ENCODE measurements at regions not wholly inside any gene's neighbourhood (a gene's known extent, or its start where the extent isn't known, plus 50 kb on each side); places are given as distances from the start of the nearest gene placed in this dataset.

- Mint-ChIP-seq H3K4me3 (ENCODE audit: unreplicated experiment) (no peak overlapping the region), H3K9me3 (ENCODE audit: unreplicated experiment) (peaks cover 4% of the 10 kb centered on the region), H3K27me3 (ENCODE audit: low read depth, unreplicated experiment) (no peaks in the 10 kb centered on the region), H3K27ac (ENCODE audit: unreplicated experiment) (no peak overlapping the region), H3K4me1 (ENCODE audit: low read depth, unreplicated experiment) (peaks cover 18% of the 10 kb centered on the region), H3K36me3 (ENCODE audit: low read depth, unreplicated experiment) (peaks cover 10% of the 10 kb centered on the region)
- FAIRE-seq (no peak), DNase-seq (ENCODE audit: low read depth) (no peak)
- TF ChIP-seq CTCF (IDR thresholded peaks at IDR 0.05; ENCODE audit: insufficient read depth, low read depth, low read length) (no peak), EZH2 (IDR thresholded peaks at IDR 0.05; ENCODE audit: insufficient read depth, low read length) (no peak)
- Histone ChIP-seq H4K20me1 (ENCODE audit: insufficient read depth, low read length) (no peaks in the 10 kb centered on the region), H3K4me1 (ENCODE audit: insufficient read depth, low read length) (peaks cover 14% of the 10 kb centered on the region), H3K9me3 (ENCODE audit: insufficient read depth, low read depth, low read length) (no peaks in the 10 kb centered on the region), H3K27ac (ENCODE audit: low read depth, low read length) (no peak overlapping the region), H3K36me3 (ENCODE audit: insufficient read depth, low read length) (no peaks in the 10 kb centered on the region), H3K4me3 (ENCODE audit: insufficient read depth, low read depth, low read length) (no peak overlapping the region), H3K27me3 (ENCODE audit: insufficient read depth, low read length) (no peaks in the 10 kb centered on the region), H3K4me2 (ENCODE audit: low read length) (no peak overlapping the region), H3K79me2 (ENCODE audit: insufficient read depth, low read length) (no peaks in the 10 kb centered on the region), H3K9ac (ENCODE audit: low read length) (no peak overlapping the region), H2AFZ (ENCODE audit: low read depth, low read length) (no peak overlapping the region)
Observed at GRCh38 chr11:122033193-122033592, 82.8 kb downstream of the BLID start.

- H3K27ac ChIP-seq (ENCODE audit: low read depth, low read length), result no peak overlapping the region
- H3K9me3 ChIP-seq (ENCODE audit: insufficient read depth, low read depth, low read length), result no peaks in the 10 kb centered on the region
- H3K4me1 ChIP-seq (ENCODE audit: insufficient read depth, low read length), result peaks cover 10% of the 10 kb centered on the region
- DNase-seq (ENCODE audit: low read depth), result peak; percentile 39
- TF ChIP-seq EZH2 (IDR thresholded peaks at IDR 0.05; ENCODE audit: insufficient read depth, low read length), result no peak
- Mint-ChIP-seq H3K4me3 (ENCODE audit: unreplicated experiment) (no peak overlapping the region), H3K27me3 (ENCODE audit: low read depth, unreplicated experiment) (no peaks in the 10 kb centered on the region), H3K9me3 (ENCODE audit: unreplicated experiment) (peaks cover 8% of the 10 kb centered on the region), H3K4me1 (ENCODE audit: low read depth, unreplicated experiment) (peaks cover 10% of the 10 kb centered on the region), H3K27ac (ENCODE audit: unreplicated experiment) (no peak overlapping the region), H3K36me3 (ENCODE audit: low read depth, unreplicated experiment) (peaks cover 10% of the 10 kb centered on the region)
- no peaks in the 10 kb centered on the region for H3K79me2 ChIP-seq (ENCODE audit: insufficient read depth, low read length)
- H3K27me3 ChIP-seq (ENCODE audit: insufficient read depth, low read length), result no peaks in the 10 kb centered on the region
- no peak overlapping the region for H3K4me3 ChIP-seq (ENCODE audit: insufficient read depth, low read depth, low read length)
- H2AFZ ChIP-seq (ENCODE audit: low read depth, low read length), result no peak overlapping the region
- no peaks in the 10 kb centered on the region for H3K36me3 ChIP-seq (ENCODE audit: insufficient read depth, low read length)
- FAIRE-seq, result peak; percentile 83
- no peak overlapping the region for H3K9ac ChIP-seq (ENCODE audit: low read length)
- no peaks in the 10 kb centered on the region for H4K20me1 ChIP-seq (ENCODE audit: insufficient read depth, low read length)
- no peak overlapping the region for H3K4me2 ChIP-seq (ENCODE audit: low read length)
Observed at GRCh38 chr11:122032317-122032716, 83.7 kb downstream of the BLID start.

GRCh38 chr11:122031813-122032212, 84.2 kb downstream of the BLID start:
- no peak for FAIRE-seq
- Histone ChIP-seq H3K36me3 (ENCODE audit: insufficient read depth, low read length) (no peaks in the 10 kb centered on the region), H3K9ac (ENCODE audit: low read length) (no peak overlapping the region), H4K20me1 (ENCODE audit: insufficient read depth, low read length) (no peaks in the 10 kb centered on the region), H3K9me3 (ENCODE audit: insufficient read depth, low read depth, low read length) (no peaks in the 10 kb centered on the region), H3K4me2 (ENCODE audit: low read length) (no peak overlapping the region), H2AFZ (ENCODE audit: low read depth, low read length) (no peak overlapping the region), H3K4me1 (ENCODE audit: insufficient read depth, low read length) (peaks cover 10% of the 10 kb centered on the region), H3K27me3 (ENCODE audit: insufficient read depth, low read length) (no peaks in the 10 kb centered on the region), H3K4me3 (ENCODE audit: insufficient read depth, low read depth, low read length) (no peak overlapping the region), H3K79me2 (ENCODE audit: insufficient read depth, low read length) (no peaks in the 10 kb centered on the region), H3K27ac (ENCODE audit: low read depth, low read length) (no peak overlapping the region)
- no peak for TF ChIP-seq EZH2 (IDR thresholded peaks at IDR 0.05; ENCODE audit: insufficient read depth, low read length)
- no peak for TF ChIP-seq CTCF (IDR thresholded peaks at IDR 0.05; ENCODE audit: insufficient read depth, low read depth, low read length)
- Mint-ChIP-seq H3K4me1 (ENCODE audit: low read depth, unreplicated experiment) (peaks cover 10% of the 10 kb centered on the region), H3K4me3 (ENCODE audit: unreplicated experiment) (no peak overlapping the region), H3K36me3 (ENCODE audit: low read depth, unreplicated experiment) (peaks cover 10% of the 10 kb centered on the region), H3K27me3 (ENCODE audit: low read depth, unreplicated experiment) (no peaks in the 10 kb centered on the region), H3K27ac (ENCODE audit: unreplicated experiment) (no peak overlapping the region), H3K9me3 (ENCODE audit: unreplicated experiment) (peaks cover 8% of the 10 kb centered on the region)
- no peak for DNase-seq (ENCODE audit: low read depth)

All from astrocyte (in vitro differentiated cells and primary cell).